GM21723 (cell line): ENCODE measurements at regions not wholly inside any gene's neighbourhood (a gene's known extent, or its start where the extent isn't known, plus 50 kb on each side); places are given as distances from the start of the nearest gene placed in this dataset.
"Not testable (repeated sequence)": the region's sequence is repeated elsewhere in the genome, so short reads cannot be mapped to it uniquely, and the experiment has no call there.

Source experiments
- ATAC-seq: cut with Tn5 transposase; IDR thresholded peaks from one replicate; pipeline ENCODE4 v1.9.1; 2021; ENCODE audit warnings: mild to moderate bottlenecking, moderate library complexity; ENCODE audit not compliant: unreplicated experiment

DNA sequence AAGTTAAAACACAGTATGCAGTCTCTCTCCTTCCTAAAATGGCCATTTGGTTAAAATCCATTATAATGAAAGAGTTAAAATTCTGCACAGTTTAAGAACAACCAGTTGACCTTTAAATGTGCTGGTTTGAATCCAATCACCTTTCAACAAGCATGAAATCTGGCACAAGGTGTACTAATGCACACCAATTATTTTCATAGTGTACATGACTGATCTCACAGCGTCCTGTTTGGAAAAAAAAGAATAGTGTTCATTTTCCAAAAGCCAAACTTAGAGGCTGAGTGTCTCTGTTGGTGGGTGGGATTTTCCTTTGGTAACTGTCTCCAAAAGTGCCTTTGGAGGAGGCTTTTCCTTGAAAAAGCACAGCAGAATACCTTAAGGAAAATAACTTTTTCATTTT is 180.6 kb downstream of the DEPDC1B start:
- ATAC-seq: no peak

DNA sequence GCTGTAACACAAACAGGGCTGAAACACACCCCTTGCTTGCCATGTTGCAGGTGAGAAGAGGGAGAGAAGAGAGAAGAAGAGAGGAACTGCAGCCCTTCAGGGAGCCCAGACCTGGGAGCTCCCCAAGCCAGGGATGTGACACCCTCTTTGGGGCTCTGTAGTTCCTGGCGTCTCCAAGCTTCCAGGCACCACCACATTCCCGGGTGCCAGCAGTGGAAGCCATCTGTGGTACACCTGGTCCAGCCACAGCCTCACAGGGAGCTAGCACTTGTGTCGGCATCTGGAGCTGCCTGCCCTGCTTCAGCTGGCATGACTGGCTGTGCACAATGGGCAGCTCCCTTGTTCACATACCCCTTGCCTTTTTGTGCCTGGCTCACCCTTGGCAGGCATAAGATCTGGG is 182.1 kb downstream of the DEPDC1B start:
- no peak for ATAC-seq

DNA sequence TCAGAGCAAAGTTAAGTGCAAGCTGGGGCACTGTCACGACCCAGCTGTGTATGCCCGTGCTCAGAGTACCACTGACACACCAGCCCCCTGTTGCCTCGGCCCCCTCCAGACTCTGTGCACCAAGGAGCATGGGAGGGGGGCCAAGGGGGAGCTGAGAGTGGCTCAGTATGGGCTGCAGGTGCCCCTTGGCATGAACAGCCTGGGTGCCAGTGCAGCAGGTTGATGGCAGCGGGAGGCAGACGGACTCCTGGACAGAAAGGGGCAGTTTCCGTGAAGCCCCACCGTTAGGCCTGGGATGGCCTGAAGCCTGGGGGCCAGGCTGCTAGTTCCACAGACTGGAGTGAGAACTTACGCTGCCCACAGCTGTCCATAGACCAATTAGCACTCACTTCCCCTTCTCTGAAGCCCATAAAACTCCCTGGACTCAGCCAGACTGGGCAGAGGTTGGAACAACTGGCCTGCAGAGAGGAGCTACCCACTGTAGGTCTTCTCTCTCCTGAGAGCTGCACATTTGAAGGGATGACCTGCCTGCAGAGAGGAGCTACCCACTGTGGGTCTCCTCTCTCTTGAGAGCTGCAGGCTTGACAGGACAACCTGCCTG is 182.8 kb downstream of the DEPDC1B start:
- no peak for ATAC-seq

DNA sequence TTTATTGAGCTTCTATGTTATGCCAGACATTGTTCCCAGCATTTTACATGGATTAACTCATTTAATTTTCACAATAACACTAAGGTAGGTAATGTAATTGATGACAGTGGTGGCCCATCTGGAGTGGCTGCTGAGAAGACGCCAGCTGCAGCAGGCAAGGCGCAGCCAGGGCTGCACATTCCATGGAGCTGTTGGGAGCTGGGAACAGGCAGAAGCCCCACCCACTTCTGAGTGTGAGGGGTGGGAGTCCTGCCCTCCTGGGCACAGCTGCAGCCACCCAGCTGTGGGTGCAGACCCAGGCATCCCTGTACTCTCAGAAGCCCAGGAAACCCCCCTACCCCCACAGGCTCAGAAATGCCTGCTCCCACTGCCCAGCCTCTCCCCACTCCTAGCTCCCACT is 183.3 kb downstream of the DEPDC1B start:
- ATAC-seq: no peak

GRCh38 chr5:60514152-60514551 is 185.8 kb downstream of the DEPDC1B start:
- no peak for ATAC-seq

- ATAC-seq: no peak
Measured at GRCh38 chr5:60512117-60512516, 187.8 kb downstream of the DEPDC1B start.

DNA sequence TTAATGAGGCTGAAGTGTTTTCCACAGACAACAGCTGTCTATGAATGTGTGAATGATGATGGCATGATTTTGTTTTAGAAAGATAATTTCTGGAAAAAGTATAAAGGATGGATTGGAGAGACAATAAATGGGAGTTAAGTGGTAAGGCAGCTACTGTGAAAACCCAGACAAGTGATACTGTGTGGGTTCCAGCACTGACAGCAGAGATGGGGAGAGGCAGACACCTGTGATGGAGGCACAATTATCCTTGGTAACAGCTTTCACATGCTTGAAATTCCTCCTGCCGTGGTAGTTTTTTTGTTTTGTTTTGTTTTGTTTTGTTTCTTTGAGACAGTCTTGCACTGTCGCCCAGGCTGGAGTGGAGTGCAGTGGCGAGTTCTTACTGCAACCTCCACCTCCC is 189.3 kb downstream of the DEPDC1B start:
- ATAC-seq: no peak

GRCh38 chr5:60510049-60510448 is 189.9 kb downstream of the DEPDC1B start:
- ATAC-seq: no peak

DNA sequence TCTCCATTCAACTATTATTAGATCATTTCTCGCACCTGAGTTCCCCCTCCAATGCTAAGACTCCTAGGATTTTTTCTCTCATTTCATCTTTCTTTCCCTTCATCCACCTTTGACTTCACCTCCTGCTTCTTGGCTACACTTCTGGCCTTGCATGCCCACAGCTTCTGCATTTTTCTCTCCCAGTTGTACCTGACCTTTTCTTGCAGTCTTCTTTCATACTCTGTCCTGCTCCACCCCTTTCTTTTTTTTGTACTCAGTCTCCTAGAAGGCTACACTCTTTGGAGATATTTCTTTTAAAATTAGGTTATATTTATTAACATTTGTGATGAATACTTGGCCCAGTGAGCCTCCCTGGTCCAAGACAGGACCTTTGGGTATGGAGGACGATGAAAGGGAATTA is 190.4 kb downstream of the DEPDC1B start:
- no peak for ATAC-seq

GRCh38 chr5:60507687-60508086 is 192.3 kb downstream of the DEPDC1B start:
- no peak for ATAC-seq

GRCh38 chr5:60505373-60506171 is 194.4 kb downstream of the DEPDC1B start:
- no peak for ATAC-seq

DNA sequence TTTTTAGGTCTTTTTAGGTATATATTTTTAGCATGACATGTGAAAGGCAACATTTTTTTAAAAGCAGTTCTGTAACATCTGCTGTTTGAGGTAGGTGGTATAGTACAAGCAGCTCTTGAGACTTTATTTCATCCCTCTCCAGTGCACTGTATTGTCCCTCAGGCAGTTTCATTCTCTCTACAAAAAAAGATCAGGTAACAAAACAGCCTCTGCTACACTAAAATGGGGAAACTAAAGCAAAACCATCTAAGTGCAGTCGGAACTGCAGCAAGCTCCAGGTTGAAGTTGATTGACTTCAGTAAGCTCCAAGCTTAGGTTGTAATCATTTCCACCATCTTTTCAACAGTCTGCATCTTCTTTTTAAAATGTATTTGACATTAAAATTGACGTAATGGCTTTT is 195.6 kb downstream of the DEPDC1B start:
- peak; percentile 93 for ATAC-seq

DNA sequence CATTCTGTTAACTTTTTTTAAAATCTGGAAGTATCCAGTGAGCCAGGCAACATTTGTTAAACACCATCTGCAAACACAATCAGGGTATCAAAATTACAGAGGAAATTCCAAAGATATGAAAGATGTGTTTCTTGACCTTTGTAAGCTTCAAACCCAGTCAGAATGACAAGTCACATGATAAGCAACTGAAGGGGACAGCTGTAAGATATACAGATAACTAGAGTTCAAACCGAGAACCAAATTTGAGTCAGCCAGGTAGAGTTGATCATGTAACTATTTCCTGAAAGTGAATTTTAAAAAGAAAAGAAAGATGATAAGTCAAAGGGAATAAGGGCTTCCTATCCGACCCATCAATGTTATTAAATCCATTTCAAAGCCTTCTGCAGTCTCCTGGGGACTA is 196.2 kb downstream of the DEPDC1B start:
- peak; percentile 75 for ATAC-seq

DNA sequence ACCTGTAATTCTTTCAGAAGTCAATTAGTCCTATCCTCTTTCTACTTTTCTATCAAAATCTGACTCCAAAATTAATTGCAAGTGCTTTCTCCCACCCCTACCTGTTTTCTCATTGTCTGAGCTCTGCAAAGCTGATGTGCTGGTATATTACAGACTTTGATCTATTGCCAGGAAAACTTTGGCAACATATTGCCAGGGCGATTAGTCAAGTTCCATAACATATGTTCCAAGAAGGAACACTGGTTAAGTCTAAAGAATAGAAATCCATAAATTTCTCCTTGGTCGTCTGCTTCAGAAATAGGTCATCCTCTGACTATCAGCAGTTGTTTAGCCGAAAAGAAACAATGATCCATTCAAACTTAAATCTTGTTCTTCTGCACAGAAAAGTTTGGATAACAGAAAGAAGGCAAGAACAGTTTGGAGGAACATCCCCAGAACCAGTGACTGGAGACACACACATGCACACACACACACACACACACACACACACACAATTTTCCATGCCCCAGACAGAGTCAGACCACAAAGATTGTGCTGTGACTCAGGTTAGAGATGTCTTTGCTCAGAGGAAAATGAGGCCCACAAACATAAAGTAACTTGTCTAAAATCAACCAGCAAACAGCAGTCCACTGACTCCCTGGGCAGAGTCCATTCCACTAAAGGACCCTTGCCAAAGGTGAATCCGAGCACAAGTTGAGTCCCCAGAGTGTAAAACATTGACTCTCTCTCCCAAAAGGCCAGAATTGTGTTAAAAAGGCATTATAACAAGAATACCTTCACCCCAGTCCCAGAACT is 202.1 kb downstream of the DEPDC1B start:
- ATAC-seq: no peak

DNA sequence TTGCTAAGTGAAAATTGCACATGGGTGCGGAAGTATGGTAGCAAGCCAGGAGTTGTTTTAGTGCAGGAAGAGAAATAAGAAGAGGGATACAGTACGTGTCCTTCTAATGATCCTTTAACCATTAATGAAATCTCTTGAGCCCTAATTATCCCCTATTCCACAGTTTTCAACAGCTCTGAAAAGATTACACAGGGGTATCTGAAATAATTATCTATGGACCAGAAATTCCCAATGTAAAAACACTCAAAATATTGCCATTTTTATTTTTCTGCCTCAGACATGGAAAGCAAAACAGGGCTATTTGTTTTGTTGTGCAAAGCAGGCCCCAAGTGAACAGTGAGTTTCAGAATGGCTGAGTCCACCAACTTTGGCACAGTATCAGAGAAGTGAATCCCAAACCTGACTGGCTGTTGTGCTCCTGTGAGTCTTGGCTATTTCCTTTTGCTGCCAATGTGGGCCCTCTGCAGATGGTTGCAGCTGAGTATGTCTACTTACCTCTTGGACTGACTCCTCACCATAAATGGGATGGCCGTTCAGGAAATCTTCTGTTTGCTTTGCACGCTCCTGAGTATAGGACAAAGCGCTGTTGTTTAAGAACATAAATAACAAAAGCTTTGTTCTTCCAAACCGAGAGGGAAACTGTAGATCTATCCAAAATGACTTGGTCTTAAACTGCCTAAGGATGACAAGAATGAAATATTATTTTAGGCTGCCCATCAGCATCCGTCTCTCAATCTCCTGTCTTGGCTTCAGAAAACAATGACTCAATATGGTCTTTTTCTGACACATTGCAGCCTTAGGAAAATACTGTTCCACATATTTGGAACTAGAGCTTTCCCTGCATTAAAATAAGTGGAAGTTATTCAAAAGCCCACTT is 204.1 kb downstream of the DEPDC1B start:
- ATAC-seq: no peak

GRCh38 chr5:60494635-60495034 is 205.3 kb downstream of the DEPDC1B start:
- peak; percentile 78 for ATAC-seq

DNA sequence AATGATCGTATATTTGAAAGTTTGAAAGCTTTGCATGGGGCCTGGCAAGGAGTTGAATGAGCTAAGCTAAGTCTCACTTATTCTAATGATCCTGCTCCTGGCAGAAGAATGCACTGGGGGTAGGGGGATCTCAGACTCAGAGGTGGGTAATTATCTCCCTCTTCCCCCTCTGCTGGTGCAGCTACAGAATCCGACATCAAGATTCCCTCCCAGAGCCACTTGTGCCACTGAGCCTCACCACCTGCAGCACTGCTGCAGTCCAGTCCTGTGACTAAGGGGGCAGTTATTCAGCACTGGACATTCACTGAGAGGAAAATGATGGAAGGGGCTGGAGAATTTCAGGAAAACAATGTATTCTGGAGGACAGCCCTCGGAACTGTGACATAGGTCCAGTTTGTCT is 205.8 kb downstream of the DEPDC1B start:
- ATAC-seq: no peak

DNA sequence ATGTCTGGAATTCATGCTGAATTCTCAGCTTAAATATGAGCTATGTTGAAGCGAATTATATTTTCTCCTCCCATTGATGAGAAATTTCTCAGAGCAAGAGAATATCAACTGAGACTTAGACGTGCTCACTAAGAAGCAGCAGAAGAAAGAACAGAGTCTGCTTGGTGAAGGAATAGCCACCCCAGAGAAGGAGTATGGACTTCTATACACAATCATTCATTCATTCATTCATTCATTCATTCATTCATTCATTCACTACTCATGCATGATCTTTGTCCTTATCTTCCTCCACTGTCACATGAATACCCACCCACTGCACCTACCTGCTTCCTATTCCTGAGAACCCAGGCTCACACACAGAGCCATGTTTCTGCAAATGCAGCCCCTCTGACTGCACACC is 206.6 kb downstream of the DEPDC1B start:
- no peak for ATAC-seq

DNA sequence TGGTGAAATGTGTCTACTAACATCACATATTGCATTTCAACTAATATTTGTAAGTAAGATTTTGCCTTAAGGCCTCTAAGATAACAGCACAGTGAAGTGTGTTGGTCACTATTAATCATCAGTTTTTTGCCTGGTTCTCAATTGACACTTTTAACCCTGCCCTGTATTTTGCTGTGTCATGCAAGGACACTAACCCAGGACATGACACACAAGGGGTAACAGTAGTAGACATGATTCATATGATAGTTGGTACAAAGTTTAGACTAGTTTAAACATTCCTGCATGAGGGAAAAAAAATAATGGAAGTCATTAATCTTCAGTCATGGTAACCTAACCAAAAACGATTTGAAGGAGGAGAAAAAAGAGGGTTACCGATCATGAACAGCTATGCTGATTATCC is 207.0 kb downstream of the DEPDC1B start:
- no peak for ATAC-seq

DNA sequence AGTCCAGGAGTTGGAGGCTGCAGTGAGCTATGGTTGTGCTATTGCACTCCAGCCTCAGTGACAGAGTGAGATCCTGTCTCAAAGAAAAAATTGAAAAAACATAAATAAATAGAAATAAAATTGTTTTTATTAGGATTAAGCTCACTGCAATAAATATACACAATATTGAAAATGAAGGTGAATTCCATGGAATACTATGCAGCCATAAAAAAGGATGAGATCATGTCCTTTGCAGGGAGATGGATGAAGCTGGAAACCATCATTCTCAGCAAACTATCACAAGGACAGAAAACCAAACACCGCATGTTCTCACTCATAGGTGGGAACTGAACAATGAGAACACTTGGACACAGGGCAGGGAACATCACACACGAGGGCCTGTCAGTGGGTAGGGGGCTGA is 207.6 kb downstream of the DEPDC1B start:
- not testable (repeated sequence) for ATAC-seq

GRCh38 chr5:60490597-60491166 is 209.3 kb downstream of the DEPDC1B start:
- no peak for ATAC-seq
